GM19467 (cell line): ENCODE measurements at regions not wholly inside any gene's neighbourhood (a gene's known extent, or its start where the extent isn't known, plus 50 kb on each side); places are given as distances from the start of the nearest gene placed in this dataset.
"Not testable (repeated sequence)": the region's sequence is repeated elsewhere in the genome, so short reads cannot be mapped to it uniquely, and the experiment has no call there.

ENCODE experiments used
- ATAC-seq: cut with Tn5 transposase; IDR thresholded peaks from one replicate; pipeline ENCODE4 v1.9.1; 2021; ENCODE audit warnings: mild to moderate bottlenecking, moderate library complexity; ENCODE audit not compliant: unreplicated experiment

GRCh38 chr13:88656751-88657150 is 985.6 kb downstream of the SLITRK5 start:
- ATAC-seq, result no peak

GRCh38 chr13:88670509-88670908 is 999.3 kb downstream of the SLITRK5 start:
- no peak for ATAC-seq

GRCh38 chr13:88674841-88675240 is 1003.7 kb downstream of the SLITRK5 start:
- ATAC-seq, result no peak

GRCh38 chr13:88675347-88675996 is 1004.3 kb downstream of the SLITRK5 start:
- ATAC-seq, result no peak

DNA sequence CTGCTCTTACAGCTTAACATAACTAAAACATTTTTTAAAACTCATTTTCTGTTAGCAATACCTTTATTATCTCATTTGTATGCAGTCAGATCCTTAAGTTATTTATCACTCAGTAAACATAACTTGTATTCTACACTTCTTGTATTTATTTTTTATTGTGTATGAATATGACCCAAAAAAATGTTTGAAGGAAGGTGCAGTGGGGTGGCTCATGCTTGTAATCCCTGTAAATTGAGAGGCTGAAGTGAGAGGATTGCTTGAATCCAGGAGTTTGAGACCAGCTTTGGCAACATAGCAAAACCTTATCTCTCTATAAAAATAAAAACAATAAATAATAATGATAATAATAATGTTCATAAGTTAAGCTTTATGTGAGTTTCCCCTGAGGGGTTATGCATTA is 1004.8 kb downstream of the SLITRK5 start:
- no peak for ATAC-seq

- no peak for ATAC-seq
Measured at GRCh38 chr13:88685459-88685858, 1014.3 kb downstream of the SLITRK5 start.

GRCh38 chr13:88701551-88701950 is 1030.4 kb downstream of the SLITRK5 start:
- no peak for ATAC-seq

GRCh38 chr13:88704600-88705275 is 1033.6 kb downstream of the SLITRK5 start:
- no peak for ATAC-seq

DNA sequence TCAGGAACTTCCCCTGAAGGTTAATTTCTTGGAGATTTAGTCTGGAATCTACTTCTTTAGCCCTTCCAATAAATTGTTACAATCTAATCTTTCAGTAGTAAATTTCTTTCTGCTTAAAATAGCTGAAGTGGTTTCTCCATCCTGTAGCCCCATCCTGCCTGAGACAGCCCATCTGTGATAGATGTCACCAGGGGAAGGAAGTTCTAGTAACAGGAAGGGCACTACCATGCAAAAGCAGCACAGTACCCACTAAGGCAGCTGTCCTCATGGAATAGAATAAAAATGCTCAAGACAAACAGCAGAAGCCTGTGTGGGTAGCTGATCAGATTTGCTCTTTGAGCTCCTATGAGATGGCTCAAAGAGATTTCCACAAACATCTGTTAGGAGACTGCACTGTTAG is 1036.5 kb downstream of the SLITRK5 start:
- no peak for ATAC-seq

DNA sequence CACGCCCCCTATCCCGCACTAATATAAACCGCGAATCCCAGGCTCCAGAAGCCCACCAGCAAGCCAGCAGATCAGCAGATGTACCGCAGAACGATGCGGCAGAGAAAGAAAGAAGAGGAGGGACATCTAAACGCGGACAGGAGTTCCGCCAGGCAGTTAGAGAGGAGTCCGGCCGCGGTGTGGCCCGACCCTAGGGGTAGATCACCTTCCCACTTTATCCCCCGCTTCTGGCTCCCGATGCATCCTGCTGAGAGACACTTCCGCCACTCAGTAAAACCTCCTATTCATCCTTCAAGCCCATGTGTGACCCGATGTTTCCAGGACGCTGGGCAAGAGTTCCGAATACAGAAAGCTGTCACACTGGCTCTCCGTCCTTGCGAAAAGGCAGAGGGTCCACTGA is 1046.8 kb downstream of the SLITRK5 start:
- no peak for ATAC-seq

- no peak for ATAC-seq
Measured at GRCh38 chr13:88718781-88719180, 1047.6 kb downstream of the SLITRK5 start.

DNA sequence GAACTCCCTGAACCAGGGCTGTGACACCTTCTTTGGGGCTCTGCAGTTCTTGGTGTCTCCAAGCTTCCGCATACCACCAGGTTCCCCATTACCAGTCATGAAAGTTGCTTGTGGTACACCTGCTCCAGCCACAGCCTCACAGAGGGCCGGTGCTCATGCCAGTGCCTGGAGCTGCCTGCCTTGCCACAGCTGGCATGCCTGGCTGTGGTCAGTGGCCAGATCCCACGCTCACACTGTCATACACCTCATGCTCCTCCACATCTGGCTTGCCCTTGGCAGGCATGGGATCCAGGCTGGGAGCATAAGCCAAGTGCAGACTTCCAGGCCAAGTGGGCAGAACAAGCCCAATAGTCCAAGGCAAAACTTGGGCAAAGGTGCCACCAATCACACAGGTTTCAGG is 1054.9 kb downstream of the SLITRK5 start:
- no peak for ATAC-seq

DNA sequence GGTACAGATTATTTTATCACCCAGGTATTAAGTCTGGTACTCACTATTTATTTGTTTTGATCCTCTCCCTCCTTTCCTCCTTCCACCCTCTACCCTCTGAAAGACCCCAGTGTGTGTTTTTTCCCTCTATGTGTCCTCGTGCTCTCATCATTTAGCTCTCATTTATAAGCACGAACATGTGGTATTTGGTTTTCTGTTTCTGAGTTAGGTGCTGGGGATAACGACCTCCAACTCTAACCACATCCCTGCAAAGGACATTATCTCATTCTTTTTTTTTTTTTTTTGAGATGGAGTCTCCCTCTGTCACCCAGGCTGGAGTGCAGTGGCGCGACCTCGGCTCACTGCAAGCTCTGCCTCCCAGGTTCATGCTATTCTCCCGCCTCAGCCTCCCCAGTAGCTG is 1056.1 kb downstream of the SLITRK5 start:
- not testable (repeated sequence) for ATAC-seq

DNA sequence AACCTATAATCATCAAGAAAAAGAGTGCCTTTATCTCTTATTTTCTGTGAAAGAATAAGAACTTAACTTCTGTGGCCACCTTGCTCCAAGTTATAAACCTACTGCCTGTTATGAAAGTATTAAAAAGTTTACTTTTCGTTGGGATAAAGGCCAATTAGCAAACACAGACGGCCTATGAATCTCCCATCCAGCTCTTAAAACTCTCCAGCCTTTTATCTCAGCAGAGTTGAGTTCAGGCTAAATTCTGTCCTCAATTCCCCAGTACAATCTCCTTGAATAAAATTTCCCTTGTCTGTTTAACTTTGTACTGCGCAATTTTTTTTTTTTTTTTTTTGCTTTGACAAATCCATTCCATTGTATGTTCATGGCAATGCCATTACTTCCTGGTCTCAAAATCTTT is 1058.4 kb downstream of the SLITRK5 start:
- ATAC-seq, result no peak

DNA sequence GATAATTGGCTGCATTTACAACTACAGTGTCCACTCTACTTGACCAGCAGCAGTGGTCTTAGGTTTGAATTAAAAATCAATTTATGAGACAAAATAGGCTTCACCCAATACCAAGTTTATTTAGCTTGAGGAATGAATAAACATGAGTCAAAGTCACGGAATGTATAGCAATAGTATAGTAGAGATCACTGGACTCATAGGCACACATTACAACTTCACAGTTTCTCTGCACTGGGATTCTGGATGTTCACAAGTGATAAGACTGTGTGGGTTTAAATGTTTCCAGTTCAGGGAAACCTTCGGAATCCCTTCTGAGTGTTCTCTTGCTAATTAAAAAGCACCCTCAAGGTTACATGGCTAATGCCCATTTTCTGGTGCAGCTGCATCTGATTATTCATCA is 1064.9 kb downstream of the SLITRK5 start:
- ATAC-seq, result no peak

GRCh38 chr13:88739195-88739594 is 1068.0 kb downstream of the SLITRK5 start:
- no peak for ATAC-seq

GRCh38 chr13:88744289-88744688 is 1073.1 kb downstream of the SLITRK5 start:
- ATAC-seq, result no peak

- no peak for ATAC-seq
Measured at GRCh38 chr13:88745011-88745410, 1073.8 kb downstream of the SLITRK5 start.

DNA sequence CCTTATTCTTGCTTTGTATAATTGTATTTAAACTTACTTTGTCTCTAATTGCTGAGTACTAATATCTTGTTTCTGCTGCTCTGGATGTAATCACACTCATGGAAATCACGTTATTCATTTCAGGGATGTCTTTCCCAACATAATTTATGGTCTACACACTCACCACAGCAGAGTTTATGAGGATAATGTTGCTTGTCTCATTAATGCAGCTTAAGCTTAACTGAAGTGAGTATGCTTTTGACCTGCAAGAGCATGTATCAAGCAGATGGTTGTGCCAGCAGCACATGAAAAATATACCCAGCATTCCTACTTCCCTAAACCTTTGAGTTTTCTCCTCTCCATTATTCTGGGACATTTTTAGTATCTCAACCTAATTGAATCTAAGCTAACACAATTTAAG is 1080.9 kb downstream of the SLITRK5 start:
- no peak for ATAC-seq

GRCh38 chr13:88754141-88754540 is 1083.0 kb downstream of the SLITRK5 start:
- no peak for ATAC-seq

DNA sequence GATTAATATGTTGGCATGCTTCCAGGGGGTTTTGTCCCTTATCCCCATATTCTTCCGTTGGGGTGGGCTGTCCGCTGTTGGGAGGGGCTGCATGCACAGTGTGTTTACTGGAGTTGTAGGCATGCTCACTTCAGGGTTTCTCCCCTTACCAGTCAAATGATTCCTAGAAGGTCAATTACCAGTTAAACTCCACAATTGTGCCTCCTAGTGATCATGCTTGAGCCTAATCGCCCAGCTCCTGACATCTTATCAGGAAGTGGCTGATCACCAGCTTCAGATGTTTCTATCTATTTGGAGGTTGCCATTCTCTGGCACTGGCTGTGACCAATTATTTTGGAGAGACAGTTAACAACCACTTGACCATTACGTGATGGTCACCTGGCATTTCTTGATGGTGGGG is 1090.0 kb downstream of the SLITRK5 start:
- no peak for ATAC-seq

DNA sequence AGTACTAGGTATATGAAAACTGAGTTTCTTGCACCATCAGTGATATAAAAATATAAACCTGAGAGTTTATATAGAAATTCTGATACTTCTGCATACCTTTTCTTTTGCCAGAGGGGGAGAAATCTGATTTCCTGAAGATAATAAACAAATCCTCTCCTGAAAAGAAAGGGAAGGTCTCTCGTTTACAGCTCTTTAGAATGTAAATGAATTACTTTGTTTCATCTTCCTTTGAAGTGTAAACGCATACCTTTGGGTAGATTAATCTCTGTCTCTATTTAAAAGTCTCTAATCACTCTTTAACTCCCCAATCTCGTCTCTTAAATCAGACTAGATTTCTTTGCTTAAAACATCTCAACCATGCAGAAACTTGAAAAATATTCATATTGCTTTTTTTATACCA is 1092.9 kb downstream of the SLITRK5 start:
- no peak for ATAC-seq

DNA sequence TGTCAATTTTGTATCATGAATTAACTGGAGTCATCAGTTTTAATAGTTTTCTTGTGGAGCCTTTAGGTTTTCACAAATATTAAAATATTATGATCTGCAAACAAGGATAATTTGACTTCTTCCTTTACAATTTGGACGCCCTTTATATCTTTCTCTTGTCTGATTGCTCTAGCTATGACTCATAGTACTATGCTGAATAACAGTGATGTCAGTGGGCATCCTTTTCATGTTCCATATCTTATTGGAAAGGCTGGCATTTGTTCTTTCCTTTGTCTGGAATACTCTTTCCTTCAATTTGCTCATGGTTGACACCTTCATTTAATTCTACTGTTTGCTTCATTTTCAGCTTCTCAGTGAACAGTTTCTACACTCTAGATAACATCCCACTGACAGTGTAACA is 1129.3 kb downstream of the SLITRK5 start:
- ATAC-seq, result no peak
